Tibial artery (tissue), 4 donors: ENCODE measurements at regions not wholly inside any gene's neighbourhood (a gene's known extent, or its start where the extent isn't known, plus 50 kb on each side); places are given as distances from the start of the nearest gene placed in this dataset.

Experiments used
- DNase-seq, 2 donors: peaks; one replicate each; pipeline ENCODE4 v3.0.0-alpha.2; 2019
- H3K27ac ChIP-seq, 2 donors: fragments of 200-600 bp; sonication (generic) in 1 of 2; 1 replicate in 1 of 2; 2 replicates in 1 of 2; pipeline ENCODE4 v1.5.1; 2018 to 2019; ENCODE audit warnings: mild to moderate bottlenecking in 1 of 2
- H3K27me3 ChIP-seq, 2 donors: fragments of 200-600 bp; sonication (generic) in 1 of 2; one replicate each; pipeline versions ENCODE4 v1.5.1 to v1.6.0; 2016 to 2019
- H3K36me3 ChIP-seq, 3 donors: fragments of 200-600 bp; sonication (generic) in 2 of 3; one replicate each; pipeline ENCODE4 v1.5.1; 2016 to 2019; ENCODE audit warnings: mild to moderate bottlenecking in 2 of 3
- H3K4me1 ChIP-seq, 4 donors: fragments of 200-600 bp; sonication (generic) in 2 of 4; 1 replicate in 3 of 4; 2 replicates in 1 of 4; pipeline ENCODE4 v1.5.1; 2016 to 2019
- H3K4me3 ChIP-seq, 2 donors: fragments of 200-600 bp; sonication (generic) in 1 of 2; 1 replicate in 1 of 2; 2 replicates in 1 of 2; pipeline ENCODE4 v1.5.1; 2018 to 2019; ENCODE audit warnings: mild to moderate bottlenecking in 2 of 2
- H3K9me3 ChIP-seq, 3 donors: fragments of 200-600 bp; sonication (generic) in 1 of 3; one replicate each; pipeline ENCODE4 v1.5.1; 2016 to 2019
- CTCF ChIP-seq, 2 experiments: fragments of 200-600 bp in 1 of 2; fragments of 450-650 bp in 1 of 2; IDR thresholded peaks; one replicate each; pipeline ENCODE4 v1.5.1; 2017 to 2019; ENCODE audit warnings: antibody characterized with exemption in 2 of 2, mild to moderate bottlenecking in 1 of 2, moderate library complexity in 1 of 2
- intact Hi-C: fragments of 100-400 bp; cut with DNase I; formaldehyde crosslinking; loops from one replicate; pipeline ENCODE4 v1.15.0; 2023; ENCODE audit warnings: low total_unique reads

GRCh38 chr4:168021666-168022065 is 70.7 kb upstream of the ANXA10 start:
- DNase-seq, result no peak
- intact Hi-C loops, result no loop called here
- Histone ChIP-seq H3K4me1 (no peaks in the 10 kb centered on the region), H3K27me3 (no peaks in the 10 kb centered on the region), H3K9me3 (no peaks in the 10 kb centered on the region), H3K4me3 (no peak overlapping the region), H3K27ac (no peak overlapping the region), H3K36me3 (no peaks in the 10 kb centered on the region)
- TF ChIP-seq CTCF (IDR thresholded peaks at IDR 0.05), result no peak

- no peaks in the 10 kb centered on the region for H3K4me1 ChIP-seq
- no peak overlapping the region for H3K27ac ChIP-seq
- H3K27me3 ChIP-seq, result no peaks in the 10 kb centered on the region
- no peak overlapping the region for H3K4me3 ChIP-seq
- DNase-seq, result no peak
- no peaks in the 10 kb centered on the region for H3K36me3 ChIP-seq
- no peak for TF ChIP-seq CTCF (IDR thresholded peaks at IDR 0.05)
- no peaks in the 10 kb centered on the region for H3K9me3 ChIP-seq
- intact Hi-C loops, result no loop called here
These were observed 63.8 kb upstream of the ANXA10 start for GRCh38 chr4:168028568-168028967.

- TF ChIP-seq CTCF (IDR thresholded peaks at IDR 0.05), result no peak
These were observed 63.3 kb upstream of the ANXA10 start for GRCh38 chr4:168028970-168029597.

GRCh38 chr4:168037676-168038075 is 54.7 kb upstream of the ANXA10 start:
- Histone ChIP-seq H3K27me3 (no peaks in the 10 kb centered on the region), H3K4me1 (no peaks in the 10 kb centered on the region), H3K27ac (no peak overlapping the region), H3K36me3 (no peaks in the 10 kb centered on the region), H3K9me3 (no peaks in the 10 kb centered on the region), H3K4me3 (no peak overlapping the region)
- DNase-seq, result no peak
- intact Hi-C loops, result no loop called here
- no peak for TF ChIP-seq CTCF (IDR thresholded peaks at IDR 0.05)

More at GRCh38 chr4:168028970-168029597, 63.3 kb upstream of the ANXA10 start:
- no peak overlapping the region for H3K27ac ChIP-seq
- H3K27me3 ChIP-seq, result no peaks in the 10 kb centered on the region
- no peak overlapping the region for H3K4me3 ChIP-seq
- no peaks in the 10 kb centered on the region for H3K36me3 ChIP-seq
- H3K4me1 ChIP-seq, result no peaks in the 10 kb centered on the region
- intact Hi-C loops, result no loop called here
- no peaks in the 10 kb centered on the region for H3K9me3 ChIP-seq
- no peak for DNase-seq

- no peak for TF ChIP-seq CTCF (IDR thresholded peaks at IDR 0.05)
- no peaks in the 10 kb centered on the region for H3K36me3 ChIP-seq
- H3K27me3 ChIP-seq, result no peaks in the 10 kb centered on the region
- H3K4me1 ChIP-seq, result no peaks in the 10 kb centered on the region
- DNase-seq, result no peak
- no peak overlapping the region for H3K27ac ChIP-seq
- no peaks in the 10 kb centered on the region for H3K9me3 ChIP-seq
- H3K4me3 ChIP-seq, result no peak overlapping the region
- intact Hi-C loops, result no loop called here
These were observed 52.7 kb upstream of the ANXA10 start for GRCh38 chr4:168039593-168039992.
